ENCODE measurements at regions not wholly inside any gene's neighbourhood (a gene's known extent, or its start where the extent isn't known, plus 50 kb on each side); places are given as distances from the start of the nearest gene placed in this dataset.
A peak's percentile ranks its signal among the peaks of the same experiment; 100 is the strongest.

DNA sequence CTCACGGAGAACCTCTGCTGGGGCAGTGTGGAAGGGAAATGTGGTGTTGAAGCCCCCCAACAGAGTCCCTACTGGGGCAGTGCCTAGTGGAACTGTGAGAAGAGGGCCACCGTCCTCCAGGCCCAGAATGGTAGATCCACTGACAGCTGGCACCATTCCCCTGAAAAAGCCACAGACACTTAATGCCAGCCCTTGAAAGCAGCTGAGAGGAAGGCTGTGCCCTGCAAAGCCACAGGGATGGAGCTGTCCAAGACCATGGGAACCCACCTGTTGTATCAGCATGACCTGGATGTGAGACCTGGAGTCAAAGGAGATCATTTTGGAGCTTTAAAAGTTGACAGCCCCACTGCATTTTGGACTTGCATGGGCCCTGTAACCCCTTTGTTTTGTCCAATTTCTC lies 363.5 kb upstream of the PRICKLE1 start:
- no peak for TF ChIP-seq CTCF (IDR thresholded peaks at IDR 0.05)

DNA sequence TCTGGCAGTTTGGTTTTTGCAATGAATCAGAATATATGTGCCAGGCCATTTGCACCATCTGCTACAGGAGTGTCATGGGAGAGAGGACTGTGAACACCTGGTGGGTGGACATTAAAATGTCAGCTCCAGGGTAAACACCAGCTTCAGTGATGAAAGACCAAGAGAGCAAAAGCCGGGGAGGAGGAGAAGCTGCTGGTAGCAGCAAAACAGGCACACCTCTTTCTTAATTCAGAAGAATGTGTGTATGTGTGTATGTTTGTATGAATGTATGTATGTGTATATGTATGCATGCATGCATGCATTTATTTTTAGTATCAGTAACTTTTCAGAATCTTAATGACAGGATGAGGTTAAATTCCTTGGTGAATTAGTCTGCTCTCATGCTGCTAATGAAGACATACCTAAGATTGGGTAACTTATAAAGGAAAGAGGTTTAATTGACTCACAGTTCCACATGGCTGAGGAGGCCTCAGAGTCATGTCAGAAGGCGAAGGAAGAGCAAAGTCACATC lies 357.4 kb upstream of the PRICKLE1 start:
- no peak for TF ChIP-seq CTCF (IDR thresholded peaks at IDR 0.05)
- H3K4me3 Mint-ChIP-seq = no peak overlapping the region
- H3K27ac Mint-ChIP-seq = peak overlapping the region in 1 of 7 donors; percentile 5
- no peak for DNase-seq
- intact Hi-C loops (cut with micrococcal nuclease) = no loop called here
- peaks cover 0 to 1% (median 0%) of the 10 kb centered on the region in 3 donors for H3K27me3 Mint-ChIP-seq (ENCODE audit: low read depth in 3 of 3)
- peaks cover 10 to 22% (median 15%) of the 10 kb centered on the region in 7 donors for H3K9me3 Mint-ChIP-seq
- WGBS (ENCODE audit: insufficient coverage) = 100% methylated on average over 1 of the region's 2 CpGs
- no peak overlapping the region for H3K4me2 ChIP-seq (replicated peaks; ENCODE audit: extremely low read depth, low read length, poor library complexity, severe bottlenecking)
- H3K79me2 ChIP-seq (ENCODE audit: insufficient read depth, low read length) = no peaks in the 10 kb centered on the region
- no peak overlapping the region for H3K9ac ChIP-seq (ENCODE audit: insufficient read depth, low read length, poor library complexity, severe bottlenecking)
- H2AFZ ChIP-seq (ENCODE audit: insufficient read depth, low read depth, low read length, poor library complexity, severe bottlenecking) = no peak overlapping the region
- H3K4me3 ChIP-seq (replicated peaks in 1 of 3; ENCODE audit: low read depth in 2 of 3, low read length in 3 of 3) = no peak overlapping the region
- H3K36me3 Mint-ChIP-seq = no peaks in the 10 kb centered on the region
- no peaks in the 10 kb centered on the region for H3K4me1 Mint-ChIP-seq
- H3K36me3 ChIP-seq (replicated peaks in 1 of 2; ENCODE audit: control insufficient read depth in 1 of 2, insufficient read depth in 2 of 2, low read length in 2 of 2) = no peaks in the 10 kb centered on the region
- H3K27ac ChIP-seq (ENCODE audit: low read depth in 1 of 2, low read length in 2 of 2) = no peak overlapping the region
- no peaks in the 10 kb centered on the region for H4K20me1 ChIP-seq (ENCODE audit: insufficient read depth, low read length)
- H3K9me3 ChIP-seq (replicated peaks in 1 of 2; ENCODE audit: control insufficient read depth in 1 of 2, insufficient read depth in 1 of 2, low read length in 2 of 2) = peaks cover 9 to 10% of the 10 kb centered on the region in 2 donors
- H3K27me3 ChIP-seq (ENCODE audit: control insufficient read depth in 2 of 2, insufficient read depth in 2 of 2, low read length in 2 of 2) = no peaks in the 10 kb centered on the region
- no peaks in the 10 kb centered on the region for H3K4me1 ChIP-seq (ENCODE audit: control insufficient read depth in 1 of 2, insufficient read depth in 2 of 2, low read length in 2 of 2)

More for the DNA sequence above, 363.5 kb upstream of the PRICKLE1 start:
- Mint-ChIP-seq H3K4me1 (no peaks in the 10 kb centered on the region), H3K36me3 (no peaks in the 10 kb centered on the region), H3K9me3 (peaks cover 3 to 20% (median 15%) of the 10 kb centered on the region in 7 donors), H3K4me3 (no peak overlapping the region), H3K27me3 (ENCODE audit: low read depth in 3 of 3) (no peaks in the 10 kb centered on the region), H3K27ac (no peak overlapping the region)
- no peaks in the 10 kb centered on the region for H3K79me2 ChIP-seq (ENCODE audit: insufficient read depth, low read length)
- H3K27me3 ChIP-seq (ENCODE audit: control insufficient read depth in 2 of 2, insufficient read depth in 2 of 2, low read length in 2 of 2) = no peaks in the 10 kb centered on the region
- H3K9ac ChIP-seq (ENCODE audit: insufficient read depth, low read length, poor library complexity, severe bottlenecking) = no peak overlapping the region
- H3K4me3 ChIP-seq (replicated peaks in 1 of 3; ENCODE audit: low read depth in 2 of 3, low read length in 3 of 3) = no peak overlapping the region
- intact Hi-C loops (cut with micrococcal nuclease) = no loop called here
- H3K27ac ChIP-seq (ENCODE audit: low read depth in 1 of 2, low read length in 2 of 2) = no peak overlapping the region
- no peaks in the 10 kb centered on the region for H3K36me3 ChIP-seq (replicated peaks in 1 of 2; ENCODE audit: control insufficient read depth in 1 of 2, insufficient read depth in 2 of 2, low read length in 2 of 2)
- H3K4me1 ChIP-seq (ENCODE audit: control insufficient read depth in 1 of 2, insufficient read depth in 2 of 2, low read length in 2 of 2) = no peaks in the 10 kb centered on the region
- no peaks in the 10 kb centered on the region for H4K20me1 ChIP-seq (ENCODE audit: insufficient read depth, low read length)
- DNase-seq = no peak
- no peak overlapping the region for H2AFZ ChIP-seq (ENCODE audit: insufficient read depth, low read depth, low read length, poor library complexity, severe bottlenecking)
- WGBS (ENCODE audit: insufficient coverage) = 83% methylated on average over 1 of the region's 2 CpGs
- H3K9me3 ChIP-seq (replicated peaks in 1 of 2; ENCODE audit: control insufficient read depth in 1 of 2, insufficient read depth in 1 of 2, low read length in 2 of 2) = peaks cover 6 to 10% of the 10 kb centered on the region in 2 donors
- H3K4me2 ChIP-seq (replicated peaks; ENCODE audit: extremely low read depth, low read length, poor library complexity, severe bottlenecking) = no peak overlapping the region
